Fibroblast of lung (primary cell): ENCODE measurements at regions not wholly inside any gene's neighbourhood (a gene's known extent, or its start where the extent isn't known, plus 50 kb on each side); places are given as distances from the start of the nearest gene placed in this dataset.

Experiments
- EZH2 ChIP-seq: IDR thresholded peaks from 2 replicates; pipeline ENCODE4 v1.5.1; 2012; ENCODE audit warnings: low read length, control low read depth, mild to moderate bottlenecking; ENCODE audit errors: missing control alignments
- TF ChIP-seq, protein P1 (sequence below), 2 donors: IDR thresholded peaks in 1 of 2; conservative IDR thresholded peaks in 1 of 2; 1 replicate in 1 of 2; 2 replicates in 1 of 2; pipeline ENCODE4 v1.5.1; 2011 to 2012; ENCODE audit warnings: low read length in 2 of 2, control low read depth in 1 of 2, inconsistent platforms in 1 of 2, low read depth in 1 of 2, mild to moderate bottlenecking in 1 of 2

- TF ChIP-seq EZH2, result no peak
- TF ChIP-seq, protein P1, sequence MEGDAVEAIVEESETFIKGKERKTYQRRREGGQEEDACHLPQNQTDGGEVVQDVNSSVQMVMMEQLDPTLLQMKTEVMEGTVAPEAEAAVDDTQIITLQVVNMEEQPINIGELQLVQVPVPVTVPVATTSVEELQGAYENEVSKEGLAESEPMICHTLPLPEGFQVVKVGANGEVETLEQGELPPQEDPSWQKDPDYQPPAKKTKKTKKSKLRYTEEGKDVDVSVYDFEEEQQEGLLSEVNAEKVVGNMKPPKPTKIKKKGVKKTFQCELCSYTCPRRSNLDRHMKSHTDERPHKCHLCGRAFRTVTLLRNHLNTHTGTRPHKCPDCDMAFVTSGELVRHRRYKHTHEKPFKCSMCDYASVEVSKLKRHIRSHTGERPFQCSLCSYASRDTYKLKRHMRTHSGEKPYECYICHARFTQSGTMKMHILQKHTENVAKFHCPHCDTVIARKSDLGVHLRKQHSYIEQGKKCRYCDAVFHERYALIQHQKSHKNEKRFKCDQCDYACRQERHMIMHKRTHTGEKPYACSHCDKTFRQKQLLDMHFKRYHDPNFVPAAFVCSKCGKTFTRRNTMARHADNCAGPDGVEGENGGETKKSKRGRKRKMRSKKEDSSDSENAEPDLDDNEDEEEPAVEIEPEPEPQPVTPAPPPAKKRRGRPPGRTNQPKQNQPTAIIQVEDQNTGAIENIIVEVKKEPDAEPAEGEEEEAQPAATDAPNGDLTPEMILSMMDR (conservative IDR thresholded peaks at IDR 0.05 in 1 of 2, IDR thresholded peaks at IDR 0.05 in 1 of 2; ENCODE audit: low read depth in 1 of 2, low read length in 2 of 2), result no peak
Observed at GRCh38 chr2:66761826-66762225, 326.9 kb downstream of the MEIS1 start.
